ENCODE measurements at regions not wholly inside any gene's neighbourhood (a gene's known extent, or its start where the extent isn't known, plus 50 kb on each side); places are given as distances from the start of the nearest gene placed in this dataset.
"Not testable (repeated sequence)": the region's sequence is repeated elsewhere in the genome, so short reads cannot be mapped to it uniquely, and the experiment has no call there.

DNA sequence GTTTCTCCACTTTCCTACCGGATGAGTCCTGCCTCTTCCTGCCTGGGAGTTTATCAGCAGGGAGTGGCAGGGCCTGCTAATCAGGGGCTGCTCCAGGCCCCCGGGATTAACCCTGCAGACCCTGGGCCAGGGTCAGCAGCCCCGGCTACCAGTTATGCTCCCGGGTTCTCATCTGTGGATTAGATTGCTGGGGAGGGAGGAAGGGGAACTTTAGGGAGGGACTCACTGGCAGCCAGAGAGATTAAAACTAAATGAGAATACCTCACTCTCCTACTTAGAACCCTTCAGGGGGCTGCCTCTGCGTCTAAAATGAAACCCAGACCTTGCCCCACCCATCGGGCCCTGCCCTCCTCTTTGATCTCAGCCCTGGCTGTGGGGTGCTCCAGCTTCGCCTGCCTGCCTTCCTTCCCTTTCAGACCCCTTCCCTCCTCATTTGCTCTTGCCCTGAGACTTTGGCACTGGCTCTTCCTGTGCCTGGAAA, 130.5 kb upstream of the HAND1 start:
- Histone ChIP-seq H3K27me3 (ENCODE audit: insufficient read depth, low read length) (peaks cover 67% of the 10 kb centered on the region), H3K36me3 (ENCODE audit: insufficient read depth, low read length) (no peaks in the 10 kb centered on the region), H3K9me3 (ENCODE audit: low read length) (no peaks in the 10 kb centered on the region), H3K4me1 (ENCODE audit: insufficient read depth, low read length) (peaks cover 10% of the 10 kb centered on the region), H3K4me3 (ENCODE audit: low read length) (no peak overlapping the region), H2AFZ (ENCODE audit: low read depth, low read length) (no peak overlapping the region)

DNA sequence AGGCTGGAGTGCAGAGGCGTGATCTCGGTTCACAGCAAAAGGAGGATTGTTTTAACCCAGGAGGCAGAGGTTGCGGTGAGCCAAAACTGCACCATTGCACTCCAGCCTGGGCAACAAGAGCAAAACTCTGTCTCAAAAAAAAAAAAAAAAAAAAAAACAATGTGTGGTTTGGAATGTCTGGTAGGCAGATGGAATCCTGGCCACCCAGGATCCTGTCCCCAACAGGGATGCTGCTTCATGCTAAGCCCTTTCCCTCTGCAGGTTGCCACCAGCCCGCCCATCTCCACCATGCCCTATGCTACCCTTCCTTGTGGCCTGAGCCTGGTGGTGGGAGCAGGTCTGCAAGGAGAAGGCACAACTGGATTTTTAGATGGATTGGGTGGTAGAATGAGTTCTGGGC, 129.7 kb upstream of the HAND1 start:
- no peak overlapping the region for H3K4me3 ChIP-seq (ENCODE audit: low read length)
- H3K36me3 ChIP-seq (ENCODE audit: insufficient read depth, low read length), result no peaks in the 10 kb centered on the region
- no peaks in the 10 kb centered on the region for H3K9me3 ChIP-seq (ENCODE audit: low read length)
- no peak overlapping the region for H2AFZ ChIP-seq (ENCODE audit: low read depth, low read length)
- H3K4me1 ChIP-seq (ENCODE audit: insufficient read depth, low read length), result peaks cover 10% of the 10 kb centered on the region
- H3K27me3 ChIP-seq (ENCODE audit: insufficient read depth, low read length), result peaks cover 71% of the 10 kb centered on the region

DNA sequence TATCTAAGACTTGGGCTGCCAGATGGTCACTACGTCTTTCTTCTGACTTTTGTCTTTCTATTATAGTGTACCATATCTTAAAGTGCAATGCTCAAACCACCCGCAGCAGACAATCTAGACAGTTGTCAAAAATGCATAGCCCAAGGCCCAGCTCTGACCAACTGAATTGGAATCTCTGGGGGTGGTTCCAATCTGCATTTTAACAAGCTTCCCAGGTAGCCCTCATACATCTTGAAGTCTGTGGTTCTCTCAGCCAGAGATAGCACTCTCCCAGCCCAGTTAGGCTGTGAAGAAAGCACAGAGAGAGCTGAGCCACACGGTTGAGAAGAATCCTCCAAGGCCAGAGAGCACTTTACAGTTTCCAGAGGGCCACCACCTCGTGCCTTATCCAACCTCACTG, 128.2 kb upstream of the HAND1 start:
- peaks cover 8% of the 10 kb centered on the region for H3K4me1 ChIP-seq (ENCODE audit: insufficient read depth, low read length)
- peaks cover 71% of the 10 kb centered on the region for H3K27me3 ChIP-seq (ENCODE audit: insufficient read depth, low read length)
- no peak overlapping the region for H2AFZ ChIP-seq (ENCODE audit: low read depth, low read length)
- no peak overlapping the region for H3K4me3 ChIP-seq (ENCODE audit: low read length)
- H3K36me3 ChIP-seq (ENCODE audit: insufficient read depth, low read length), result no peaks in the 10 kb centered on the region
- no peaks in the 10 kb centered on the region for H3K9me3 ChIP-seq (ENCODE audit: low read length)

DNA sequence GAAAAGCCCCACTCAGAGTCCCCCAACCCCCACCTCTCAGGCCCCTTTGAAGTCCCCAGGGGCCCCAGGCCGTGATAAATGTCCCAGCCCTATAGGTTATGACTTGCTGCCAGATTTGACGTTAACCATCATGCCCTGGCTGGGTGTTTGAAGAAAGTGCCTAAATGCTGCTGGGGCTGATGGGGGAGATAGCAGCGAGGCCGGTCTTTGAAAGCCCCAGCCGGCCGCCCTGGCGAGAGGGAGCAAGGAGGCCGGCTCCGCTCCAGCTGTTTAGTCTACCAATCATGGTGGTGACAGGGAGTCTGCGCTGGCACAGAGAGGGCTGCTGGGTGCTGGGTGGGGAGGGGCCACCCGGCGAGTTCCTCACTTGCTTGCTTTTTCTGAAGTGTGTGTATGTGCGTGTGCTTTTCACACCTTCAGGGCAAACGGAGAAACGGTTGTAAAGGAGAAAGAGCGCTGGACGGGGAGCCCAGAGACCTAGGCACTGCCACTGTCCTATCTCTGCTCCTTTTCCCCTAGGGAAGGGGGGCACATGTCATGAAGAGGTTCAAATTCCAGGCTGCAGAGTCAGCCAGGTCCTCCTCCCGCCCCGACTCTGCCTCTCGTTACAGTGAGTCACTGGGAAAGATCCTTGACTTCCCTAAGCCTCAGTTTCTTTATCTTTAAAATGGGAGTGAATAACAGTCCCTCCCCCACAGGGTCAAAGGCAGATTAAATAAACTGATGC, 126.1 kb upstream of the HAND1 start:
- no peak overlapping the region for H2AFZ ChIP-seq (ENCODE audit: low read depth, low read length)
- H3K4me3 ChIP-seq (ENCODE audit: low read length), result no peak overlapping the region
- H3K36me3 ChIP-seq (ENCODE audit: insufficient read depth, low read length), result no peaks in the 10 kb centered on the region
- H3K9me3 ChIP-seq (ENCODE audit: low read length), result no peaks in the 10 kb centered on the region
- peaks cover 55% of the 10 kb centered on the region for H3K27me3 ChIP-seq (ENCODE audit: insufficient read depth, low read length)
- H3K4me1 ChIP-seq (ENCODE audit: insufficient read depth, low read length), result no peaks in the 10 kb centered on the region

DNA sequence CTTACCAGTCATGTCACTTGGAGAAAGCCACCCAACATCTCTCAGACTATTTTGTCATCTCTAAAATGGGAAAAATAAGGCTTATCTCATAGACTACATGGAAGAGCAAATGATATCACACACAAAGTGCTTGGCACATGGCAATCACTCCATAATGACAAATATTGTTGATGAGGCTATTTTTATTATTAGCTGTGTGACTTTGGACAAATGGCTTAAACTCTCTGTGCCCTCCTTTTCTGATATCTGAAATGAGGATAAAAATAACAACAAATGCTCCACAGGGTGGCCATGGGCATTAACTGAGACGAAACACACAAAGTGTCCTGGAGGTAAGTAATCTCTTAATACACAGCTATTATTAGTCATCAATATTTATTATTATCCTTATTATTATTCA, 125.5 kb upstream of the HAND1 start:
- Histone ChIP-seq H3K36me3 (ENCODE audit: insufficient read depth, low read length) (no peaks in the 10 kb centered on the region), H3K9me3 (ENCODE audit: low read length) (no peaks in the 10 kb centered on the region), H3K4me3 (ENCODE audit: low read length) (no peak overlapping the region), H2AFZ (ENCODE audit: low read depth, low read length) (no peak overlapping the region), H3K27me3 (ENCODE audit: insufficient read depth, low read length) (peaks cover 51% of the 10 kb centered on the region), H3K4me1 (ENCODE audit: insufficient read depth, low read length) (no peaks in the 10 kb centered on the region)

DNA sequence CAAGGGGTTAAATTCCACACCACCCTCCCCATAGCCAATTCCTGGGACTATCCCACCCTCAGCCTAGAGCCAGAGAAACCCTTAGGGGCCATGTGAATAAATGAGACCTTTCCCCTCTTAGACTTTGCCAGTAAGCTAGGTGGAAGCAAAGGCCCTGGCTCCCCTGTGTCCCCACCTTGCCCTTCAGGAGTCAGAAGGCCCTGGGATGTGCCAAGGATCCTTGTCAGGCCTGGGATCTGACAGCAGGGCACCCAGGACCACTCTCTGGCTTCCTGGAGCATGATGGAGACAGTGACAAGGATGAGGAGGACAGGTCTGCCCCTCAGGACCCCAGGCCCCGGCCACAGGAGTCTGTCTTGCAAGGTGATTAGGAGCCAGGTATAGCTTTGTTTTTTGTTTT, 125.0 kb upstream of the HAND1 start:
- Histone ChIP-seq H2AFZ (ENCODE audit: low read depth, low read length) (no peak overlapping the region), H3K4me3 (ENCODE audit: low read length) (no peak overlapping the region), H3K9me3 (ENCODE audit: low read length) (no peaks in the 10 kb centered on the region), H3K27me3 (ENCODE audit: insufficient read depth, low read length) (peaks cover 50% of the 10 kb centered on the region), H3K36me3 (ENCODE audit: insufficient read depth, low read length) (no peaks in the 10 kb centered on the region), H3K4me1 (ENCODE audit: insufficient read depth, low read length) (no peaks in the 10 kb centered on the region)

DNA sequence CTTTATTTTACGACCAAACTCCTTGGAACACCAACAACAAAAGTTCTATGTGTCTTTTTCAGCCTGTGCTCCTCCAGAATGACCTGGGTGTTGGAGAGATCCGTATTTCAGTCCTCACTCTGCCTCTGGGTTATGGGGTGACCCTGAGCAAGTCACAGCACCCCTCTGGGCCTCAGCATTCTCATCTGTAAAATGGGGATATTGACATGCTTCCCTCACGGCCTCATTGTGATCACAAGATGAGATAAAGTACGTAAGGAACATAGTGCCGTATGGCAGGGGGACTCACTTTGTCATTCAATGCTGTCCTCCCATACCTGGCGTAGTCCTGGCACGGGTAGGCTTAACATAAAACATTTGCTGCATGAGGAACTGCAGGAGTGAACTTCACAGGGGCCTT, 123.0 kb upstream of the HAND1 start:
- H3K27me3 ChIP-seq (ENCODE audit: insufficient read depth, low read length), result peaks cover 37% of the 10 kb centered on the region
- H3K4me1 ChIP-seq (ENCODE audit: insufficient read depth, low read length), result no peaks in the 10 kb centered on the region
- H2AFZ ChIP-seq (ENCODE audit: low read depth, low read length), result no peak overlapping the region
- no peak overlapping the region for H3K4me3 ChIP-seq (ENCODE audit: low read length)
- no peaks in the 10 kb centered on the region for H3K36me3 ChIP-seq (ENCODE audit: insufficient read depth, low read length)
- H3K9me3 ChIP-seq (ENCODE audit: low read length), result no peaks in the 10 kb centered on the region

DNA sequence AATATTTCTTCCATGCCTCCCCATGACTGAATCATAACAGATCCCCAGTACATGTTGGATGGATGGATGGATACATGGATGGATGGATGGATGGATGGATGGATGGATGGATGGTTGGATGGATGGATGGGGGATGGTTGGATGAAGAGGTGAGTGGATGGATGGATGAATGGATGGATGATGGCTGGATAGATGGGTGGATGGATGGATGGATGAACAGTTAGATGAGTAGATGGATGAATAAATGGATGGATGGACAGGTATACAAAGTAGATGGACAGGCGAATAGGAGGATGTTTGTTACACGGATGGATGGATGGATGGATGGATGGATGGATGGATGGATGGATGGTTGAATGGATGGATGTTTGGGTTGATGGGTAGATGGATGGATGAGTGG, 120.0 kb upstream of the HAND1 start:
- Histone ChIP-seq H3K4me1 (ENCODE audit: insufficient read depth, low read length) (no peaks in the 10 kb centered on the region), H3K27me3 (ENCODE audit: insufficient read depth, low read length) (peaks cover 16% of the 10 kb centered on the region), H2AFZ (ENCODE audit: low read depth, low read length) (no peak overlapping the region), H3K4me3 (ENCODE audit: low read length) (no peak overlapping the region), H3K36me3 (ENCODE audit: insufficient read depth, low read length) (no peaks in the 10 kb centered on the region), H3K9me3 (ENCODE audit: low read length) (no peaks in the 10 kb centered on the region)

DNA sequence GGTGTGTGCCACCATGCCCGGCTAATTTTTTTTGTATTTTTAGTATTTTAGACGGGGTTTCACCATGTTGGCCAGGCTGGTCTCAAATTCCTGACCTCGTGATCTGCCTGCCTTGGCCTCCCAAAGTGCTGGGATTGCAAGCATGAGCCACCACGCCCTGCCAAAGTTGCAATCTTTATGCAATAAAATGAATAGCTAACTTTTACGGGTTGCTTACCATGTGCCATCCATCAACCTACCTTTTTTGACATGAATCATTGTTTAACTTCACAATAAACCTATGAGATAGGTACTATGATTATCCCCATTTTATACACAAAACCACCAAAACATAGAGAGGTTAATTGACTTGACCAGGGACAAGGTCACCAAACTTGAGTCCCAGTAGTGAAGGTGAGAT, 118.8 kb upstream of the HAND1 start:
- not testable (repeated sequence) for H3K27me3 ChIP-seq (ENCODE audit: insufficient read depth, low read length); H3K36me3 ChIP-seq (ENCODE audit: insufficient read depth, low read length); H3K4me3 ChIP-seq (ENCODE audit: low read length); H2AFZ ChIP-seq (ENCODE audit: low read depth, low read length); H3K9me3 ChIP-seq (ENCODE audit: low read length); H3K4me1 ChIP-seq (ENCODE audit: insufficient read depth, low read length)

DNA sequence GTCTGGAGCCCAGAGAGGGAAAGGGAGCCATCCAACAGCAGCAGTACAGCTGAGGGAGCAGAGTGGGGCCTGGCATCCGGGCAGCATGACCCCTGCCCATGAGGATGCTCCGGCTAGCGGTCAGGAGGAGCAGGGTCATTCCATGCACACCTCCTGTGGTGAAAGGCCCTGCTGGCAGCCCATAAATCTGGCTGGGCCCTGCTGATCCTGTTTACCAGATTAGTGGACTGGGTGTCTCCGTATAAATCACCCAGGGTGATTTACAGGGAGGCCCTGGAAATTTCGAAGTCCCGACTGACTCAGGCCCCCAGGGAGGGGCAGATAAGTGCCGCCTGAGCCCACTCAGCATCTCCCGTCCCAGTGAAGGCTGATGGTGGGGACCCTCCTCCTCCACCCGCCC, 117.6 kb upstream of the HAND1 start:
- Histone ChIP-seq H3K36me3 (ENCODE audit: insufficient read depth, low read length) (no peaks in the 10 kb centered on the region), H3K27me3 (ENCODE audit: insufficient read depth, low read length) (peaks cover 2% of the 10 kb centered on the region), H3K4me1 (ENCODE audit: insufficient read depth, low read length) (no peaks in the 10 kb centered on the region), H3K9me3 (ENCODE audit: low read length) (no peaks in the 10 kb centered on the region), H2AFZ (ENCODE audit: low read depth, low read length) (no peak overlapping the region), H3K4me3 (ENCODE audit: low read length) (no peak overlapping the region)

DNA sequence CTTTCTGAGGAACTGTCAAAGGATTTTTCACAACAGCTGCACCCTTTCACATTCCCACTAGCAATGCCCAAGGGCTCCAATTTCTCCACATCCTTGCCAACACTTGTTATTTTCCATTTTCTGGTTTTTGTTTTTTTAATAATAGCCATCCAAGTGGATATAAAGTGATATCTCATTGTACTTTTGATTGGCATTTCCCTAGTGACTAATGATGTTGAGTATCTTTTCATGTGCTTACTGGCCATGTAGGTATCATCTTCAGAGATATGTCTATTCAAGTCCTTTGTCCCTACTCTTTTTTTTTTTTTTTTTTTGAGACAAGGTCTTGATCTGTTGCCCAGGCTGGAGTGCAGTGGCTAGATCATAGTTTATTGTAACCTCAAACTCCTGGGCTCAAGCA, 115.8 kb upstream of the HAND1 start:
- Histone ChIP-seq H3K4me3 (ENCODE audit: low read length) (no peak overlapping the region), H3K27me3 (ENCODE audit: insufficient read depth, low read length) (no peaks in the 10 kb centered on the region)

DNA sequence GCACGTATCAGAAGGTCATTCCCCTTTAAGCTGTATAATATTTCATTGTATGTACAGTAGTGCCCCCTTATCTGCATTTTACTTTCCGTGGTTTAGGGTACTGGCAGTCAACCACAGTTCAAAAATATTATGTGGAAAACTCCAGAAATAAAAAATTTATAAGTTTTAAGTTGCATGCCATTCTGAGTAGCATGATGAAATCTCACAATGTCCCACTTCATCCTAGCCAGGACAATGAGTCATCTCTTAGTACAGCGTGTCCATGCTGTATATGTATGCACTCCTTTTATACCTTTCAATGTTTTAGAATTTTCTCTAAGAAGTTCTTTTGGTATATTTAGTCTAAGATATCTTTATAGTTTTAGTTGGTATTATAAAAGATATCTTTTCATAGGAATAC, 115.0 kb upstream of the HAND1 start:
- H3K27me3 ChIP-seq (ENCODE audit: insufficient read depth, low read length), result no peaks in the 10 kb centered on the region
- H3K4me1 ChIP-seq (ENCODE audit: insufficient read depth, low read length), result no peaks in the 10 kb centered on the region

More for the DNA sequence above, 115.8 kb upstream of the HAND1 start:
- Histone ChIP-seq H2AFZ (ENCODE audit: low read depth, low read length) (no peak overlapping the region), H3K36me3 (ENCODE audit: insufficient read depth, low read length) (no peaks in the 10 kb centered on the region), H3K4me1 (ENCODE audit: insufficient read depth, low read length) (no peaks in the 10 kb centered on the region), H3K9me3 (ENCODE audit: low read length) (no peaks in the 10 kb centered on the region)

DNA sequence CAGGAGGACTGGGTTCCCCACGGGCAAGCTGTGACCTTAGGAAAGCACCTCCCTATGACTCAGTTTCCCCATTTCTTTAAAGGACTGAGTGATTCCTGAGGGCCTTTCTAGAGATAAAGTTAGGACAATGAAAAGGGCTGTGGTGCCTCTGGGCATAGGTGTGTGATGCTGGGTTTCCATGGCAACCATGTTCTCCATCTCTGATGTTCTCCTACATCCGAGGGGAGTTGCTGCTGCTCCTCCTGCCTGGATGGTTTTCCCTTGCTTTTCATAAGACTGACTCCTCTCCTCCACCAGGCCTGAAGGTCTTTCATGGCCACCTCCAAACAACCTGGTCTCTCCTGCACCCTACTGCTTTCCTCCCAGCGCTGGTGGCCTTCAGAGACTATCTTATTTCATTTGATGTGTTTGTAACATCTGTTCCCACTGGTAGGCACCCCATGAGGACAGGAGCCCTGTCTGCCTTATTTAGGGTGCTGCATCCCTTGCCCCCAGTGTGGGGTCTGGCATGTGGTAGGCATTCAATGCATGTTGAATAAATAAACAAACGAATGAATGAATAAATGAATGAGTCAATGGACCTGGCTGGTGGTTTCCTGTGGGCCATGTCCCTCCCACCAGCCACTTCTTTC, 112.2 kb upstream of the HAND1 start:
- no peaks in the 10 kb centered on the region for H3K9me3 ChIP-seq (ENCODE audit: low read length)
- no peaks in the 10 kb centered on the region for H3K36me3 ChIP-seq (ENCODE audit: insufficient read depth, low read length)
- no peak overlapping the region for H3K4me3 ChIP-seq (ENCODE audit: low read length)
- H3K4me1 ChIP-seq (ENCODE audit: insufficient read depth, low read length), result no peaks in the 10 kb centered on the region
- H3K27me3 ChIP-seq (ENCODE audit: insufficient read depth, low read length), result no peaks in the 10 kb centered on the region
- no peak overlapping the region for H2AFZ ChIP-seq (ENCODE audit: low read depth, low read length)

More for the DNA sequence above, 115.0 kb upstream of the HAND1 start:
- Histone ChIP-seq H3K9me3 (ENCODE audit: low read length) (no peaks in the 10 kb centered on the region), H2AFZ (ENCODE audit: low read depth, low read length) (no peak overlapping the region), H3K36me3 (ENCODE audit: insufficient read depth, low read length) (no peaks in the 10 kb centered on the region), H3K4me3 (ENCODE audit: low read length) (no peak overlapping the region)

DNA sequence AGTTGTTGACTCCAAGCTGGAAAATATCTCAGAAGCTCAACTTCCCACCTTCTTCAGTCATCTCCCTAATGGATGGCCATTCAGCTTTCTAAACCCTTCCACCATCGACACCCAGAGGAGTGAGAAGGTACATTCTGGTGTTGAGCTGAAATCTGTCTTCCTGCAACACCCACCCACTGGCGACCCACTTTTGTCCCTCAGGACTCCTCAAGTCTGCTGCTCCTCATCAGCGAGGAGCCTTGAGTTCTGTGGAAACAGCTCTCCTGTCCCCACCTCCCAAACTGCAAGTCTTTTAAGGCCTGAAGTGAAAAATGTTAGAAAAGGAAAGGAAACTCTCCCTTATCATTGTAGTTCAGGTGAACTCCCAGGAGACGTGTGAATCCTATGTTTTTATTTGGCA, 111.5 kb upstream of the HAND1 start:
- H2AFZ ChIP-seq (ENCODE audit: low read depth, low read length), result no peak overlapping the region
- H3K9me3 ChIP-seq (ENCODE audit: low read length), result no peaks in the 10 kb centered on the region
- no peaks in the 10 kb centered on the region for H3K4me1 ChIP-seq (ENCODE audit: insufficient read depth, low read length)
- no peaks in the 10 kb centered on the region for H3K27me3 ChIP-seq (ENCODE audit: insufficient read depth, low read length)
- H3K36me3 ChIP-seq (ENCODE audit: insufficient read depth, low read length), result no peaks in the 10 kb centered on the region
- H3K4me3 ChIP-seq (ENCODE audit: low read length), result no peak overlapping the region
